Trophoblast cell (in vitro differentiated cells and primary cell): ENCODE measurements at regions not wholly inside any gene's neighbourhood (a gene's known extent, or its start where the extent isn't known, plus 50 kb on each side); places are given as distances from the start of the nearest gene placed in this dataset.

ENCODE experiments used
- DNase-seq, 2 donors: peaks; one replicate each; pipeline ENCODE4 v3.0.0-alpha.2; 2016
- H2AFZ ChIP-seq: 2 replicates; pipeline ENCODE4 v1.6.1; 2013; ENCODE audit warnings: low read length, moderate library complexity, mild to moderate bottlenecking; ENCODE audit not compliant: insufficient read depth, poor library complexity
- H2AK5ac ChIP-seq: 2 replicates; pipeline ENCODE4 v1.6.1; 2013; ENCODE audit warnings: mild to moderate bottlenecking, low read length
- H2BK120ac ChIP-seq: 2 replicates; pipeline ENCODE4 v1.6.1; 2013; ENCODE audit warnings: low read length, mild to moderate bottlenecking, moderate library complexity; ENCODE audit not compliant: insufficient read depth, poor library complexity
- H2BK12ac ChIP-seq: 2 replicates; pipeline ENCODE4 v1.6.1; 2013; ENCODE audit warnings: mild to moderate bottlenecking, low read length, moderate library complexity
- H2BK5ac ChIP-seq: 2 replicates; pipeline ENCODE4 v1.6.1; 2013; ENCODE audit warnings: low read length, low read depth, moderate library complexity, mild to moderate bottlenecking; ENCODE audit not compliant: poor library complexity
- H3K14ac ChIP-seq: 2 replicates; pipeline ENCODE4 v1.6.1; 2013; ENCODE audit warnings: mild to moderate bottlenecking, low read length
- H3K18ac ChIP-seq: 2 replicates; pipeline ENCODE4 v1.6.1; 2013; ENCODE audit warnings: mild to moderate bottlenecking, low read length
- H3K23ac ChIP-seq: 2 replicates; pipeline ENCODE4 v1.6.1; 2013; ENCODE audit warnings: low read length
- H3K27ac ChIP-seq: 2 replicates; pipeline ENCODE4 v1.5.1; 2013; ENCODE audit warnings: low read depth, mild to moderate bottlenecking, inconsistent platforms, low read length, moderate library complexity
- H3K27me3 ChIP-seq: 2 replicates; pipeline ENCODE4 v1.6.1; 2013; ENCODE audit warnings: inconsistent platforms, mild to moderate bottlenecking, low read length, moderate library complexity; ENCODE audit not compliant: insufficient read depth
- H3K36me3 ChIP-seq, 2 experiments: 1 replicate in 1 of 2; 2 replicates in 1 of 2; pipeline ENCODE4 v1.6.1; 2013; ENCODE audit warnings: low read length in 2 of 2, mild to moderate bottlenecking in 2 of 2, moderate library complexity in 1 of 2; ENCODE audit not compliant: insufficient read depth in 2 of 2, control insufficient read depth in 1 of 2
- H3K4ac ChIP-seq: 2 replicates; pipeline ENCODE4 v1.6.1; 2013; ENCODE audit warnings: low read depth, mild to moderate bottlenecking, low read length, moderate library complexity
- H3K4me1 ChIP-seq, 2 experiments: 1 replicate in 1 of 2; 2 replicates in 1 of 2; pipeline ENCODE4 v1.6.1; 2013; ENCODE audit warnings: low read length in 2 of 2, mild to moderate bottlenecking in 2 of 2, moderate library complexity in 1 of 2; ENCODE audit not compliant: insufficient read depth in 2 of 2, control insufficient read depth in 1 of 2
- H3K4me2 ChIP-seq: 2 replicates; pipeline ENCODE4 v1.6.1; 2013; ENCODE audit warnings: inconsistent platforms, mild to moderate bottlenecking, low read length, moderate library complexity
- H3K4me3 ChIP-seq: 2 replicates; pipeline ENCODE4 v1.5.1; 2013; ENCODE audit warnings: mild to moderate bottlenecking, low read depth, low read length, inconsistent platforms
- H3K79me1 ChIP-seq: one replicate; pipeline ENCODE4 v1.6.1; 2013; ENCODE audit warnings: low read length
- H3K79me2 ChIP-seq: 2 replicates; pipeline ENCODE4 v1.6.1; 2013; ENCODE audit warnings: low read length, mild to moderate bottlenecking; ENCODE audit not compliant: control insufficient read depth, insufficient read depth, poor library complexity
- H3K9ac ChIP-seq: 2 replicates; pipeline ENCODE4 v1.6.1; 2013; ENCODE audit warnings: mild to moderate bottlenecking, low read length
- H3K9me3 ChIP-seq: 2 replicates; pipeline ENCODE4 v1.6.1; 2013; ENCODE audit warnings: low read depth, mild to moderate bottlenecking, control low read depth, inconsistent platforms, low read length; ENCODE audit not compliant: insufficient read depth
- H4K12ac ChIP-seq: 2 replicates; pipeline ENCODE4 v1.6.1; 2013; ENCODE audit warnings: low read depth, mild to moderate bottlenecking, low read length, moderate library complexity
- H4K8ac ChIP-seq: 2 replicates; pipeline ENCODE4 v1.6.1; 2013; ENCODE audit warnings: low read depth, mild to moderate bottlenecking, low read length, moderate library complexity
- H4K91ac ChIP-seq: one replicate; pipeline ENCODE4 v1.6.1; 2013; ENCODE audit warnings: low read depth, mild to moderate bottlenecking, low read length, moderate library complexity
- WGBS: extraction: QIAGEN DNeasy Blood & Tissue Kit; methylation state at CpG from one replicate; pipeline ENCODE4 v1.1.7; 2013; ENCODE audit warnings: missing lambda C conversion rate; ENCODE audit not compliant: insufficient read length, insufficient coverage; ENCODE audit errors: extremely low coverage; 5-methylcytosine and 5-hydroxymethylcytosine counted together

- H3K79me1 ChIP-seq: no peaks in the 10 kb centered on the region
- no peak for DNase-seq
- H3K4me3 ChIP-seq: no peak overlapping the region
- no peak overlapping the region for H4K91ac ChIP-seq
- H3K27ac ChIP-seq: no peak overlapping the region
- peaks cover 9% of the 10 kb centered on the region for H3K9me3 ChIP-seq
- H3K79me2 ChIP-seq: no peaks in the 10 kb centered on the region
- no peak overlapping the region for H2BK120ac ChIP-seq
- H3K36me3 ChIP-seq: no peaks in the 10 kb centered on the region
- H3K23ac ChIP-seq: no peak overlapping the region
- no peak overlapping the region for H3K9ac ChIP-seq
- H2BK12ac ChIP-seq: no peak overlapping the region
- no peaks in the 10 kb centered on the region for H3K4me1 ChIP-seq
- H3K14ac ChIP-seq: no peak overlapping the region
- H2AK5ac ChIP-seq: no peak overlapping the region
- no peak overlapping the region for H3K4ac ChIP-seq
- H4K12ac ChIP-seq: no peak overlapping the region
- no peak overlapping the region for H2AFZ ChIP-seq
- H3K27me3 ChIP-seq: no peaks in the 10 kb centered on the region
- no peak overlapping the region for H2BK5ac ChIP-seq
- H3K4me2 ChIP-seq: no peak overlapping the region
- no peak overlapping the region for H4K8ac ChIP-seq
- no peak overlapping the region for H3K18ac ChIP-seq
Measured at GRCh38 chr6:131510591-131510990, 62.4 kb upstream of the ARG1 start.

- Histone ChIP-seq H2AK5ac (no peak overlapping the region), H2BK5ac (no peak overlapping the region), H3K27ac (no peak overlapping the region), H2BK12ac (no peak overlapping the region), H4K8ac (no peak overlapping the region), H3K27me3 (no peaks in the 10 kb centered on the region), H4K12ac (no peak overlapping the region), H3K4me2 (no peak overlapping the region), H3K9ac (no peak overlapping the region), H3K79me2 (no peaks in the 10 kb centered on the region), H3K9me3 (peaks cover 2% of the 10 kb centered on the region), H4K91ac (no peak overlapping the region), H3K14ac (no peak overlapping the region), H3K23ac (peak overlapping the region; percentile 82), H2AFZ (peak overlapping the region; percentile 42), H3K4me1 (no peaks in the 10 kb centered on the region), H2BK120ac (no peak overlapping the region), H3K4me3 (no peak overlapping the region), H3K4ac (no peak overlapping the region), H3K18ac (no peak overlapping the region), H3K79me1 (no peaks in the 10 kb centered on the region), H3K36me3 (no peaks in the 10 kb centered on the region)
- DNase-seq: peak; percentile 13 to 64
- no CpG with 5 or more reads among the region's 2 CpGs for WGBS
Measured at GRCh38 chr6:131519670-131520436, 53.2 kb upstream of the ARG1 start.
